K562 (cell line): ENCODE measurements at regions not wholly inside any gene's neighbourhood (a gene's known extent, or its start where the extent isn't known, plus 50 kb on each side); places are given as distances from the start of the nearest gene placed in this dataset.

Source experiments
- ATAC-seq: fragments of 200-7000 bp; cut with Tn5 transposase; 3 replicates; pipeline ENCODE4 v1.9.1; 2020; ENCODE audit warnings: moderate library complexity
- BruUV-seq: library from RNA; stranded (reverse); fragments of 400-500 nt; replicated peaks from 2 replicates; lab custom pipeline; 2021; lab: Mats Ljungman, UMichigan
- CTCF ChIA-PET: fragments of 300-600 bp; formaldehyde crosslinking; extraction: SDS; loops from one replicate; lab custom pipeline; 2021; ENCODE audit warnings: low intra/inter-chr PET ratio; lab: Yijun Ruan, JAX
- POLR2A ChIA-PET: fragments of 300-600, 350-650 bp; sonication (Branson Sonifier 250); formaldehyde crosslinking; extraction: SDS; loops from one replicate; lab custom pipeline; 2021; ENCODE audit warnings: antibody characterized with exemption, inconsistent platforms; lab: Yijun Ruan, JAX
- DNase-seq, 4 experiments: peaks; one replicate each; pipeline versions ENCODE4 v3.0.0 to v3.0.0-alpha.2; 2011 to 2018; ENCODE audit warnings: low spot score in 3 of 4, mixed read lengths in 3 of 4; ENCODE audit errors: extremely low read depth in 1 of 4
- FAIRE-seq: peaks from 2 replicates; lab custom pipeline; 2011; peaks lifted over from hg19 to GRCh38; lab: Jason Lieb, UNC
- H2AFZ ChIP-seq: 2 replicates; pipeline ENCODE4 v1.6.0; 2011; ENCODE audit warnings: low read depth, low read length, control low read depth, inconsistent platforms
- H3K27ac ChIP-seq: fragments of 200-600 bp; 3 replicates; pipeline ENCODE4 v1.8.0; 2011; ENCODE audit warnings: low read depth, mild to moderate bottlenecking, control low read depth, inconsistent platforms, low read length, moderate library complexity, mixed read lengths; ENCODE audit errors: extremely low read depth
- H3K27me3 ChIP-seq, 2 experiments: fragments of 300-600 bp in 1 of 2; 2 replicates in 1 of 2; 3 replicates in 1 of 2; pipeline versions ENCODE4 v1.6.0 to v1.8.0; 2011; ENCODE audit warnings: inconsistent platforms in 2 of 2, low read length in 2 of 2, mild to moderate bottlenecking in 1 of 2, mixed read lengths in 1 of 2, moderate library complexity in 1 of 2; ENCODE audit not compliant: control insufficient read depth in 2 of 2, insufficient read depth in 2 of 2
- H3K36me3 ChIP-seq: fragments of 300-600 bp; 3 replicates; pipeline ENCODE4 v1.8.0; 2011; ENCODE audit warnings: mild to moderate bottlenecking, low read length, inconsistent platforms; ENCODE audit not compliant: control insufficient read depth, insufficient read depth
- H3K4me1 ChIP-seq, 2 experiments: fragments of 200-600 bp in 1 of 2; replicated peaks in 1 of 2; 2 replicates in 1 of 2; 3 replicates in 1 of 2; pipeline versions ENCODE4 v1.5.1 to v1.8.0; 2011; ENCODE audit warnings: inconsistent platforms in 2 of 2, low read length in 2 of 2, mild to moderate bottlenecking in 1 of 2, mixed read lengths in 1 of 2, moderate library complexity in 1 of 2; ENCODE audit not compliant: control insufficient read depth in 2 of 2, insufficient read depth in 2 of 2
- H3K4me2 ChIP-seq: 2 replicates; pipeline ENCODE4 v1.6.1; 2011; ENCODE audit warnings: low read length, control low read depth, inconsistent platforms, mixed read lengths; ENCODE audit not compliant: insufficient read depth
- H3K4me3 ChIP-seq: fragments of 200-600 bp; sonication (generic), shearing (Covaris generic); 2 replicates; pipeline ENCODE4 v1.5.1; 2016; ENCODE audit warnings: control low read depth, inconsistent platforms
- H3K79me2 ChIP-seq: fragments of 200-600 bp; 3 replicates; pipeline ENCODE4 v1.8.0; 2011; ENCODE audit warnings: low read length, inconsistent platforms; ENCODE audit not compliant: control insufficient read depth, insufficient read depth
- H3K9ac ChIP-seq, 2 experiments: 2 replicates each; pipeline versions ENCODE4 v1.6.0 to v1.6.1; 2011; ENCODE audit warnings: low read depth in 2 of 2, low read length in 2 of 2, control low read depth in 1 of 2, inconsistent platforms in 1 of 2, mild to moderate bottlenecking in 1 of 2, mixed read lengths in 1 of 2; ENCODE audit not compliant: insufficient read depth in 1 of 2
- H3K9me1 ChIP-seq: one replicate; pipeline ENCODE4 v1.6.0; 2011; ENCODE audit warnings: inconsistent platforms, mild to moderate bottlenecking, low read length, moderate library complexity; ENCODE audit not compliant: control insufficient read depth, insufficient read depth
- H3K9me3 ChIP-seq: replicated peaks from 2 replicates; pipeline ENCODE4 v1.5.1; 2011; ENCODE audit warnings: low read depth, low read length, inconsistent platforms; ENCODE audit not compliant: control insufficient read depth, insufficient read depth
- H4K20me1 ChIP-seq: replicated peaks from 2 replicates; pipeline ENCODE4 v1.6.1; 2011; ENCODE audit warnings: low read length, inconsistent platforms, mixed read lengths; ENCODE audit not compliant: control insufficient read depth, insufficient read depth
- ARID2 ChIP-seq: fragments of 450-650 bp; IDR thresholded peaks from 2 replicates; pipeline ENCODE4 v1.6.1; 2017; ENCODE audit warnings: antibody characterized with exemption, mild to moderate bottlenecking
- CBFB ChIP-seq: sonication (generic); formaldehyde crosslinking; IDR thresholded peaks from 2 replicates; pipeline ENCODE4 v1.4.0; 2020; ENCODE audit warnings: mild to moderate bottlenecking, missing genetic modification reagents
- CGGBP1 ChIP-seq: fragments of 250-450 bp; sonication (Bioruptor Pico); IDR thresholded peaks from 2 replicates; pipeline ENCODE4 v1.9.0; 2021; ENCODE audit warnings: mild to moderate bottlenecking
- FOXP4 ChIP-seq: sonication (generic); formaldehyde crosslinking; IDR thresholded peaks from 2 replicates; pipeline ENCODE4 v1.8.0; 2022; ENCODE audit warnings: mild to moderate bottlenecking, missing genetic modification reagents, borderline replicate concordance
- NFXL1 ChIP-seq: fragments of 450-650 bp; formaldehyde crosslinking; IDR thresholded peaks from 2 replicates; pipeline ENCODE4 v1.4.0; 2021; ENCODE audit warnings: mild to moderate bottlenecking
- NONO ChIP-seq, 2 experiments: fragments of 200-400 bp in 1 of 2; fragments of 450-650 bp in 1 of 2; formaldehyde crosslinking in 1 of 2; IDR thresholded peaks; 2 replicates each; pipeline ENCODE4 v1.6.1; 2017; ENCODE audit warnings: low read depth in 2 of 2, mild to moderate bottlenecking in 2 of 2, moderate library complexity in 2 of 2, low read length in 1 of 2
- NR4A1 ChIP-seq, 2 experiments: fragments of 250-450 bp in 1 of 2; fragments of 450-650 bp in 1 of 2; sonication (Bioruptor Pico) in 1 of 2; IDR thresholded peaks; 2 replicates each; pipeline versions ENCODE4 v1.4.0 to v1.6.1; 2016 to 2020; ENCODE audit warnings: mild to moderate bottlenecking in 2 of 2, missing compliant biosample characterization in 1 of 2, missing genetic modification characterization in 1 of 2, moderate library complexity in 1 of 2
- POLR2AphosphoS5 ChIP-seq: IDR thresholded peaks from 2 replicates; pipeline ENCODE4 v1.6.1; 2011; ENCODE audit warnings: mild to moderate bottlenecking, low read depth, low read length, moderate library complexity; ENCODE audit not compliant: control insufficient read depth, insufficient read depth
- PRMT5 ChIP-seq: sonication (generic); formaldehyde crosslinking; IDR thresholded peaks from 2 replicates; pipeline ENCODE4 v1.5.0; 2020; ENCODE audit warnings: missing genetic modification reagents
- RAD51 ChIP-seq: fragments of 450-650 bp; IDR thresholded peaks from 2 replicates; pipeline ENCODE4 v1.7.1; 2016; ENCODE audit warnings: low read depth, mild to moderate bottlenecking, borderline replicate concordance
- XRCC5 ChIP-seq: fragments of 200-400 bp; formaldehyde crosslinking; IDR thresholded peaks from 2 replicates; pipeline ENCODE4 v1.6.1; 2017; ENCODE audit warnings: low read depth, mild to moderate bottlenecking, low read length
- ZNF239 ChIP-seq: fragments of 250-450 bp; sonication (Bioruptor Pico); IDR thresholded peaks from 2 replicates; pipeline ENCODE4 v1.4.0; 2020; ENCODE audit warnings: mild to moderate bottlenecking
- ZNF655 ChIP-seq: fragments of 250-450 bp; sonication (Bioruptor Pico); IDR thresholded peaks from 2 replicates; pipeline ENCODE4 v1.5.0; 2021
- ZNF75A ChIP-seq: fragments of 450-650 bp; formaldehyde crosslinking; IDR thresholded peaks from 2 replicates; pipeline ENCODE4 v1.4.0; 2020; ENCODE audit warnings: mild to moderate bottlenecking
- WGBS: fragments of 100-300 bp; shearing (Covaris generic); methylation state at CpG from one replicate; pipeline ENCODE4 v1.1.6; 2016; ENCODE audit warnings: low coverage, mixed read lengths; ENCODE audit not compliant: insufficient coverage; ENCODE audit errors: missing lambda C conversion rate; 5-methylcytosine and 5-hydroxymethylcytosine counted together
- in situ Hi-C: fragments of 300-500 bp; cut with MboI; formaldehyde crosslinking; loops from 4 replicates; pipeline ENCODE4 v1.15.0; 2018; ENCODE audit warnings: inconsistent platforms, mixed read lengths
- intact Hi-C: fragments of 100-400 bp; cut with micrococcal nuclease; formaldehyde crosslinking; loops from 2 replicates; pipeline ENCODE4 v1.14.2; 2022
- TF ChIP-seq, protein P1 (sequence below): IDR thresholded peaks from 2 replicates; pipeline ENCODE4 v1.6.1; 2012; ENCODE audit warnings: low read depth, low read length, improper control_type of control experiment, borderline replicate concordance
- TF ChIP-seq, protein P2 (sequence below): sonication (generic); IDR thresholded peaks from 2 replicates; pipeline ENCODE4 v1.6.1; 2016

DNA sequence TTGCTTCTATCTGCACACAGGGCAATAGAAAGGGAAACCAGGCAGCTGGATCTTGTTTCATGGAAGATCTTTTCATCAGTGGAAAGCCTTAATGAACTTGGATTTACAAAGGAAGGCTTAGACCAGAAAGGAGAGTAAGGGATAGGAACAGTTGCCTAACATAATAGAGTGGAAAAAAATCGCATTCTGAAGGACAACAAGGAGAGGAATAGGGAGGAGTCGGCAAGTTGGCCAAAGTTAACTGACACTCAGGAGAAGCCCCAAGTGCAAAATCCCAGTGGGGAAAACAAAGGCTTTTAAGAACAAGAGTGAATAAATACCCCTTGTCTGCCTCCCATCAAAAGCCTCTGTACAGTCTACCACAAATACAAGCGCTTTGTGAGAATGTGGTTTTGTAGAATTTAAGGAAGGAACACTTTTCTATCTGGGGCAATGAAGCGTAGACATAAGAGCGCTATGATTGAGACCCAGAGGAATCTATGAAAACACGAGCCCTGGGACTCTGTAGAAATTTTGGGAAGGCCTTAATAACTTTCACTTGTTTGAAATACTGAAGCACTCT is 74.1 kb downstream of the ZNF648 start:
- Histone ChIP-seq H2AFZ (no peak overlapping the region), H3K27me3 (peaks cover 0 to 11% of the 10 kb centered on the region in 2 experiments; a peak in 2 of 5 replicates), H3K4me1 (no peaks in the 10 kb centered on the region), H3K4me3 (no peak overlapping the region), H4K20me1 (no peaks in the 10 kb centered on the region), H3K9me1 (no peaks in the 10 kb centered on the region), H3K27ac (no peak overlapping the region), H3K9me3 (no peaks in the 10 kb centered on the region), H3K4me2 (no peak overlapping the region), H3K79me2 (no peaks in the 10 kb centered on the region), H3K9ac (no peak overlapping the region), H3K36me3 (no peaks in the 10 kb centered on the region)
- in situ Hi-C loops (no loop called here), intact Hi-C loops (no loop called here)
- no peak for DNase-seq
- ATAC-seq, result no peak
- CTCF ChIA-PET, result no interaction called here
- POLR2A ChIA-PET, result no interaction called here
- WGBS, result under 1% methylated on average over 6 of the region's 6 CpGs
- FAIRE-seq, result no peak
- no TSS peak for BruUV-seq
- TF ChIP-seq ARID2 (no peak), PRMT5 (CRISPR knock-in tag) (no peak), CGGBP1 (CRISPR knock-in tag) (no peak), RAD51 (no peak), ZNF239 (CRISPR knock-in tag) (no peak), NONO (IDR thresholded peaks at IDR 0.05; ENCODE audit: low read depth in 2 of 2, low read length in 1 of 2) (no peak), XRCC5 (no peak), CBFB (CRISPR knock-in tag) (no peak), NFXL1 (no peak), ZNF655 (CRISPR knock-in tag) (no peak), FOXP4 (CRISPR knock-in tag) (no peak), POLR2AphosphoS5 (no peak), ZNF75A (CRISPR knock-in tag) (no peak), NR4A1 (CRISPR knock-in tag; IDR thresholded peaks at IDR 0.05) (no peak), NR4A1 (tag; IDR thresholded peaks at IDR 0.05) (no peak)
- TF ChIP-seq, protein P1, sequence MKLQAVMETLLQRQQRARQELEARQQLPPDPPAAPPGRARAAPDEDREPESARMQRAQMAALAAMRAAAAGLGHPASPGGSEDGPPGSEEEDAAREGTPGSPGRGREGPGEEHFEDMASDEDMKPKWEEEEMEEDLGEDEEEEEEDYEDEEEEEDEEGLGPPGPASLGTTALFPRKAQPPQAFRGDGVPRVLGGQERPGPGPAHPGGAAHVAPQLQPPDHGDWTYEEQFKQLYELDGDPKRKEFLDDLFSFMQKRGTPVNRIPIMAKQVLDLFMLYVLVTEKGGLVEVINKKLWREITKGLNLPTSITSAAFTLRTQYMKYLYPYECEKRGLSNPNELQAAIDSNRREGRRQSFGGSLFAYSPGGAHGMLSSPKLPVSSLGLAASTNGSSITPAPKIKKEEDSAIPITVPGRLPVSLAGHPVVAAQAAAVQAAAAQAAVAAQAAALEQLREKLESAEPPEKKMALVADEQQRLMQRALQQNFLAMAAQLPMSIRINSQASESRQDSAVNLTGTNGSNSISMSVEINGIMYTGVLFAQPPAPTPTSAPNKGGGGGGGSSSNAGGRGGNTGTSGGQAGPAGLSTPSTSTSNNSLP, result no peak
- TF ChIP-seq, protein P2, sequence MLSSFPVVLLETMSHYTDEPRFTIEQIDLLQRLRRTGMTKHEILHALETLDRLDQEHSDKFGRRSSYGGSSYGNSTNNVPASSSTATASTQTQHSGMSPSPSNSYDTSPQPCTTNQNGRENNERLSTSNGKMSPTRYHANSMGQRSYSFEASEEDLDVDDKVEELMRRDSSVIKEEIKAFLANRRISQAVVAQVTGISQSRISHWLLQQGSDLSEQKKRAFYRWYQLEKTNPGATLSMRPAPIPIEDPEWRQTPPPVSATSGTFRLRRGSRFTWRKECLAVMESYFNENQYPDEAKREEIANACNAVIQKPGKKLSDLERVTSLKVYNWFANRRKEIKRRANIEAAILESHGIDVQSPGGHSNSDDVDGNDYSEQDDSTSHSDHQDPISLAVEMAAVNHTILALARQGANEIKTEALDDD, result no peak
